HG03095 (cell line): ENCODE measurements at regions not wholly inside any gene's neighbourhood (a gene's known extent, or its start where the extent isn't known, plus 50 kb on each side); places are given as distances from the start of the nearest gene placed in this dataset.

ENCODE experiments used
- ATAC-seq: cut with Tn5 transposase; IDR thresholded peaks from one replicate; pipeline ENCODE4 v1.9.1; 2021; ENCODE audit warnings: moderate library complexity; ENCODE audit not compliant: unreplicated experiment

GRCh38 chr20:40414843-40415615 is 274.0 kb downstream of the MAFB start:
- ATAC-seq = no peak

- no peak for ATAC-seq
Measured at GRCh38 chr20:40410028-40410427, 279.0 kb downstream of the MAFB start.

- no peak for ATAC-seq
Measured at GRCh38 chr20:40397467-40397866, 291.6 kb downstream of the MAFB start.

- no peak for ATAC-seq
Measured at GRCh38 chr20:40393197-40394079, 295.6 kb downstream of the MAFB start.

GRCh38 chr20:40390654-40391053 is 298.4 kb downstream of the MAFB start:
- no peak for ATAC-seq

- ATAC-seq = no peak
Measured at GRCh38 chr20:40370800-40371199, 318.2 kb downstream of the MAFB start.

- no peak for ATAC-seq
Measured at GRCh38 chr20:40368876-40369275, 320.2 kb downstream of the MAFB start.

GRCh38 chr20:40361916-40362315 is 327.1 kb downstream of the MAFB start:
- ATAC-seq = no peak

GRCh38 chr20:40359131-40359912 is 329.7 kb downstream of the MAFB start:
- no peak for ATAC-seq

- no peak for ATAC-seq
Measured at GRCh38 chr20:40354880-40355279, 334.2 kb downstream of the MAFB start.

- ATAC-seq = no peak
Measured at GRCh38 chr20:40343390-40343789, 345.6 kb downstream of the MAFB start.

- ATAC-seq = no peak
Measured at GRCh38 chr20:40341561-40341960, 347.5 kb downstream of the MAFB start.

GRCh38 chr20:40339661-40340449 is 349.2 kb downstream of the MAFB start:
- no peak for ATAC-seq

- no peak for ATAC-seq
Measured at GRCh38 chr20:40336533-40336932, 352.5 kb downstream of the MAFB start.

GRCh38 chr20:40335901-40336351 is 353.1 kb downstream of the MAFB start:
- no peak for ATAC-seq

GRCh38 chr20:40335437-40335836 is 353.6 kb downstream of the MAFB start:
- no peak for ATAC-seq

- ATAC-seq = no peak
Measured at GRCh38 chr20:40333591-40333990, 355.4 kb downstream of the MAFB start.

GRCh38 chr20:40331807-40332560 is 357.1 kb downstream of the MAFB start:
- no peak for ATAC-seq

GRCh38 chr20:40331249-40331648 is 357.8 kb downstream of the MAFB start:
- ATAC-seq = no peak

- ATAC-seq = no peak
Measured at GRCh38 chr20:40329321-40329720, 359.7 kb downstream of the MAFB start.
